ENCODE measurements at regions not wholly inside any gene's neighbourhood (a gene's known extent, or its start where the extent isn't known, plus 50 kb on each side); places are given as distances from the start of the nearest gene placed in this dataset.

DNA sequence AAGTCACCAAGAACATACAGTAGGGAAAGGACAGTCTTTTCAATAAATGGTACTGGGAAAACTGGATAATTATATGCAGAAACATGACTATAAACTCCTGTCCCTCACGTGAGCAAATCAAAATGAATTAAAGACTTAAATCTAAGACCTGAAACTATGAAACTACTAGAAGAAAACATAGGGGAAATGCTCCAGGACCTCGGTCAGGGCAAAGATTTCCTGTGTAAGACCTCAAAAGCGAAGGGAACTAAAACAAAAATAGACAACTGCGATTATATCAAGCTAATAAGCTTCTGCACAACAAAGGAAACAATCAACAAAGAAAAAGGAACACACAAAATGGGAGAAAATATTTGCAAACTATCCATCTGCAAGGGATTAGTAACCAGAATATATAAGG lies 62.7 kb downstream of the CRYGS start:
- Histone ChIP-seq H3K9ac (replicated peaks; ENCODE audit: extremely low read depth, insufficient read depth, low read length) (no peak overlapping the region), H3K79me2 (ENCODE audit: control insufficient read depth, insufficient read depth, low read length) (no peaks in the 10 kb centered on the region), H4K20me1 (replicated peaks; ENCODE audit: control insufficient read depth, extremely low read depth, insufficient read depth, low read length) (no peaks in the 10 kb centered on the region), H3K27me3 (ENCODE audit: control insufficient read depth in 2 of 2, insufficient read depth in 2 of 2, low read length in 2 of 2) (peaks cover 0 to 2% of the 10 kb centered on the region in 2 experiments), H3K9me3 (replicated peaks; ENCODE audit: control insufficient read depth, insufficient read depth, low read length) (no peaks in the 10 kb centered on the region), H3K9me1 (replicated peaks; ENCODE audit: control insufficient read depth, extremely low read depth, insufficient read depth, low read length) (no peaks in the 10 kb centered on the region), H3K4me2 (ENCODE audit: insufficient read depth, low read length) (no peak overlapping the region), H3K4me1 (ENCODE audit: control insufficient read depth, extremely low read depth, insufficient read depth, low read length) (no peaks in the 10 kb centered on the region), H3K27ac (ENCODE audit: insufficient read depth, low read depth, low read length) (no peak overlapping the region), H2AFZ (ENCODE audit: low read depth, low read length) (no peak overlapping the region), H3K4me3 (replicated peaks in 1 of 3; ENCODE audit: insufficient read depth in 1 of 3, low read depth in 1 of 3, low read length in 3 of 3) (no peak overlapping the region), H3K36me3 (ENCODE audit: control insufficient read depth in 2 of 2, extremely low read depth in 1 of 2, insufficient read depth in 2 of 2, low read length in 2 of 2) (no peaks in the 10 kb centered on the region)
- intact Hi-C loops (cut with micrococcal nuclease): no loop called here
- no peak for FAIRE-seq
- BruUV-seq (replicated peaks): no TSS peak
- no peak for DNase-seq (ENCODE audit: low read depth, low spot score)
- dilution Hi-C loops (cut with MboI; ENCODE audit: extremely low pct_ligation_motif_present, low sequenced_read_pairs): no loop called here
- TF ChIP-seq JUN (IDR thresholded peaks at IDR 0.05; ENCODE audit: borderline replicate concordance, insufficient read depth, insufficient read length, low read depth): no peak
- TF ChIP-seq, protein P1, sequence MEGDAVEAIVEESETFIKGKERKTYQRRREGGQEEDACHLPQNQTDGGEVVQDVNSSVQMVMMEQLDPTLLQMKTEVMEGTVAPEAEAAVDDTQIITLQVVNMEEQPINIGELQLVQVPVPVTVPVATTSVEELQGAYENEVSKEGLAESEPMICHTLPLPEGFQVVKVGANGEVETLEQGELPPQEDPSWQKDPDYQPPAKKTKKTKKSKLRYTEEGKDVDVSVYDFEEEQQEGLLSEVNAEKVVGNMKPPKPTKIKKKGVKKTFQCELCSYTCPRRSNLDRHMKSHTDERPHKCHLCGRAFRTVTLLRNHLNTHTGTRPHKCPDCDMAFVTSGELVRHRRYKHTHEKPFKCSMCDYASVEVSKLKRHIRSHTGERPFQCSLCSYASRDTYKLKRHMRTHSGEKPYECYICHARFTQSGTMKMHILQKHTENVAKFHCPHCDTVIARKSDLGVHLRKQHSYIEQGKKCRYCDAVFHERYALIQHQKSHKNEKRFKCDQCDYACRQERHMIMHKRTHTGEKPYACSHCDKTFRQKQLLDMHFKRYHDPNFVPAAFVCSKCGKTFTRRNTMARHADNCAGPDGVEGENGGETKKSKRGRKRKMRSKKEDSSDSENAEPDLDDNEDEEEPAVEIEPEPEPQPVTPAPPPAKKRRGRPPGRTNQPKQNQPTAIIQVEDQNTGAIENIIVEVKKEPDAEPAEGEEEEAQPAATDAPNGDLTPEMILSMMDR (IDR thresholded peaks at IDR 0.05; ENCODE audit: extremely low read depth in 1 of 2, insufficient read depth in 1 of 2, low read depth in 1 of 2, low read length in 2 of 2): no peak
- TF ChIP-seq EZH2 (IDR thresholded peaks at IDR 0.05; ENCODE audit: borderline replicate concordance, low read depth, low read length, severe bottlenecking): no peak
- TF ChIP-seq POLR2AphosphoS5 (IDR thresholded peaks at IDR 0.05; ENCODE audit: insufficient read depth, low read depth, low read length): no peak
- no peak for TF ChIP-seq POLR2A (IDR thresholded peaks at IDR 0.05; ENCODE audit: low read depth, low read length)
- TF ChIP-seq MYC (IDR thresholded peaks at IDR 0.05; ENCODE audit: low read depth, low read length): no peak
- no peak for TF ChIP-seq FOS (IDR thresholded peaks at IDR 0.05; ENCODE audit: borderline replicate concordance, insufficient read depth, low read length)
- TF ChIP-seq, protein P2, sequence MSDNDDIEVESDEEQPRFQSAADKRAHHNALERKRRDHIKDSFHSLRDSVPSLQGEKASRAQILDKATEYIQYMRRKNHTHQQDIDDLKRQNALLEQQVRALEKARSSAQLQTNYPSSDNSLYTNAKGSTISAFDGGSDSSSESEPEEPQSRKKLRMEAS (IDR thresholded peaks at IDR 0.05; ENCODE audit: insufficient read depth, insufficient read length): no peak
- TF ChIP-seq GATA2 (IDR thresholded peaks at IDR 0.05; ENCODE audit: insufficient read depth, insufficient read length, low read depth, low read length): no peak
- POLR2A ChIA-PET: no interaction called here
- CTCF ChIA-PET: no interaction called here
